GM12878 (cell line): ENCODE measurements at regions not wholly inside any gene's neighbourhood (a gene's known extent, or its start where the extent isn't known, plus 50 kb on each side); places are given as distances from the start of the nearest gene placed in this dataset.

Source experiments
- ATAC-seq: fragments of 200-7000 bp; cut with Tn5 transposase; 3 replicates; pipeline ENCODE4 v1.9.1; 2020; ENCODE audit warnings: mild to moderate bottlenecking, moderate library complexity
- BruUV-seq: library from RNA; stranded (reverse); fragments of 400-500 nt; replicated peaks from 2 replicates; lab custom pipeline; 2021; lab: Mats Ljungman, UMichigan
- CTCF ChIA-PET: fragments of 300-600 bp; sonication (Branson Sonifier 250); formaldehyde crosslinking; extraction: SDS; loops from one replicate; lab custom pipeline; 2021; ENCODE audit warnings: inconsistent platforms; lab: Yijun Ruan, JAX
- POLR2A ChIA-PET: fragments of 350-600 bp; formaldehyde crosslinking; extraction: SDS; loops from one replicate; lab custom pipeline; 2021; ENCODE audit warnings: inconsistent platforms; lab: Charles Lee
- RAD21 ChIA-PET: fragments of 300-600 bp; sonication (Branson Sonifier 250); formaldehyde crosslinking; loops from one replicate; lab custom pipeline; 2023; ENCODE audit warnings: antibody characterized with exemption; ENCODE audit not compliant: unreplicated experiment; lab: Charles Lee
- SMC1A ChIA-PET: fragments of 300-600 bp; sonication (Branson Sonifier 250); formaldehyde crosslinking; loops from one replicate; lab custom pipeline; 2023; ENCODE audit not compliant: unreplicated experiment, uncharacterized antibody; lab: Charles Lee
- DNase-seq: peaks from one replicate; pipeline ENCODE4 v3.0.0-alpha.2; 2011; ENCODE audit warnings: low read depth, low spot score
- FAIRE-seq: peaks from 3 replicates; lab custom pipeline; 2011; peaks lifted over from hg19 to GRCh38; lab: Jason Lieb, UNC
- H2AFZ ChIP-seq: 2 replicates; pipeline ENCODE4 v1.6.0; 2011; ENCODE audit warnings: low read depth, low read length, control low read depth; ENCODE audit not compliant: control insufficient read depth
- H3K27ac ChIP-seq: 2 replicates; pipeline ENCODE4 v1.5.1; 2011; ENCODE audit warnings: control low read depth; ENCODE audit not compliant: control insufficient read depth, insufficient read depth
- H3K27me3 ChIP-seq, 2 experiments: replicated peaks in 1 of 2; 2 replicates each; pipeline versions ENCODE4 v1.6.0 to v1.6.1; 2011; ENCODE audit warnings: low read length in 1 of 2; ENCODE audit not compliant: control insufficient read depth in 2 of 2, insufficient read depth in 2 of 2
- H3K36me3 ChIP-seq, 2 experiments: 2 replicates each; pipeline ENCODE4 v1.5.1; 2011; ENCODE audit warnings: low read length in 1 of 2; ENCODE audit not compliant: control insufficient read depth in 2 of 2, insufficient read depth in 2 of 2
- H3K4me1 ChIP-seq: 2 replicates; pipeline ENCODE4 v1.6.1; 2011; ENCODE audit warnings: mild to moderate bottlenecking, low read length, moderate library complexity, mixed read lengths; ENCODE audit not compliant: control insufficient read depth, insufficient read depth
- H3K4me2 ChIP-seq: 2 replicates; pipeline ENCODE4 v1.6.0; 2011; ENCODE audit warnings: control low read depth; ENCODE audit not compliant: control insufficient read depth, insufficient read depth
- H3K4me3 ChIP-seq: fragments of 200-600 bp; sonication (generic); 2 replicates; pipeline ENCODE4 v1.5.1; 2016
- H3K79me2 ChIP-seq: 2 replicates; pipeline ENCODE4 v1.6.0; 2011; ENCODE audit warnings: low read length; ENCODE audit not compliant: control insufficient read depth, insufficient read depth
- H3K9ac ChIP-seq: 2 replicates; pipeline ENCODE4 v1.8.0; 2011; ENCODE audit warnings: low read length, control low read depth, mixed read lengths; ENCODE audit not compliant: control insufficient read depth, insufficient read depth
- H3K9me3 ChIP-seq: replicated peaks from 3 replicates; pipeline ENCODE4 v1.5.1; 2011; ENCODE audit warnings: mild to moderate bottlenecking, low read length; ENCODE audit not compliant: control insufficient read depth, insufficient read depth
- H4K20me1 ChIP-seq: 2 replicates; pipeline ENCODE4 v1.6.0; 2011; ENCODE audit not compliant: control insufficient read depth, insufficient read depth
- ATF7 ChIP-seq: fragments of 450-650 bp; IDR thresholded peaks from 2 replicates; pipeline ENCODE4 v1.6.1; 2016; ENCODE audit warnings: low read depth, mild to moderate bottlenecking
- E2F8 ChIP-seq: fragments of 450-650 bp; IDR thresholded peaks from 2 replicates; pipeline ENCODE4 v1.6.1; 2018; ENCODE audit warnings: mild to moderate bottlenecking, low read depth, moderate library complexity; ENCODE audit not compliant: partially characterized antibody
- FOXK2 ChIP-seq: fragments of 450-650 bp; IDR thresholded peaks from 2 replicates; pipeline ENCODE4 v1.6.1; 2017; ENCODE audit warnings: mild to moderate bottlenecking, moderate library complexity
- HDAC6 ChIP-seq: fragments of 200-600 bp; sonication (generic); IDR thresholded peaks from one replicate; pipeline ENCODE4 v1.8.0; 2017; ENCODE audit warnings: antibody characterized with exemption; ENCODE audit not compliant: unreplicated experiment
- RFX5 ChIP-seq: IDR thresholded peaks from 2 replicates; pipeline ENCODE4 v1.6.1; 2011; ENCODE audit warnings: low read depth, low read length, improper control_type of control experiment
- ZNF207 ChIP-seq: fragments of 450-650 bp; IDR thresholded peaks from 2 replicates; pipeline ENCODE4 v1.6.1; 2014; ENCODE audit warnings: antibody characterized with exemption, mild to moderate bottlenecking, borderline replicate concordance
- WGBS: methylation state at CpG from one replicate; pipeline ENCODE4 v1.1.6; 2016; ENCODE audit warnings: low lambda C conversion rate; ENCODE audit not compliant: insufficient replicate concordance, insufficient coverage; ENCODE audit errors: missing lambda C conversion rate; 5-methylcytosine and 5-hydroxymethylcytosine counted together
- in situ Hi-C: fragments of 300-500 bp; cut with MboI; formaldehyde crosslinking; loops from 9 replicates; pipeline ENCODE4 v1.14.3; 2018; ENCODE audit warnings: mixed read lengths
- intact Hi-C: fragments of 100-400 bp; cut with micrococcal nuclease; formaldehyde crosslinking; loops from one replicate; pipeline ENCODE4 v1.14.2; 2022; ENCODE audit not compliant: unreplicated experiment

- TF ChIP-seq E2F8, result no peak
- TF ChIP-seq ZNF207, result no peak
These were observed 223.2 kb upstream of the GSE1 start (continued) for GRCh38 chr16:85389679-85390470.

- Histone ChIP-seq H3K36me3 (no peaks in the 10 kb centered on the region), H2AFZ (no peak overlapping the region), H3K4me1 (peaks cover 5% of the 10 kb centered on the region), H3K27ac (no peak overlapping the region), H3K9me3 (no peaks in the 10 kb centered on the region), H3K9ac (no peak overlapping the region), H3K79me2 (no peaks in the 10 kb centered on the region), H3K27me3 (peaks cover 0 to 4% of the 10 kb centered on the region in 2 experiments; a peak in 3 of 4 replicates), H3K4me2 (no peak overlapping the region), H3K4me3 (no peak overlapping the region), H4K20me1 (no peaks in the 10 kb centered on the region)
- no TSS peak for BruUV-seq
- in situ Hi-C loops, result no loop called here
- SMC1A ChIA-PET, result no interaction called here
- POLR2A ChIA-PET, result no interaction called here
- CTCF ChIA-PET, result interaction anchor here (1.0 kb wide), 1 partner anchor 21 kb away, joined by 3 read pairs; no protein-coding TSS in a partner anchor
- intact Hi-C loops, result loop anchor here (10.0 kb wide), 1 partner anchor 324 kb away; no protein-coding TSS in a partner anchor
- RAD21 ChIA-PET, result no interaction called here
- 67% methylated on average over 18 of the region's 24 CpGs for WGBS
- no peak for FAIRE-seq
- ATAC-seq, result no peak
- no peak for TF ChIP-seq HDAC6
- TF ChIP-seq ATF7, result no peak
- no peak for TF ChIP-seq FOXK2
- TF ChIP-seq RFX5, result no peak
- DNase-seq, result no peak
These were observed 222.5 kb upstream of the GSE1 start for GRCh38 chr16:85390511-85391174.
